Stomach (tissue), 8 donors: ENCODE measurements at regions not wholly inside any gene's neighbourhood (a gene's known extent, or its start where the extent isn't known, plus 50 kb on each side); places are given as distances from the start of the nearest gene placed in this dataset.

Experiments used
- DNase-seq, 2 donors: peaks; one replicate each; pipeline versions ENCODE4 v3.0.0 to v3.0.0-alpha.2; 2013 to 2019
- H3K27ac ChIP-seq, 5 donors: fragments of 200-600 bp in 4 of 5; sonication (generic) in 4 of 5; one replicate each; pipeline ENCODE4 v1.5.1; 2013 to 2019; ENCODE audit warnings: mild to moderate bottlenecking in 1 of 5, moderate library complexity in 1 of 5
- H3K27me3 ChIP-seq, 3 donors: fragments of 200-600 bp; sonication (generic); one replicate each; pipeline ENCODE4 v1.5.1; 2017 to 2019; ENCODE audit warnings: mixed run types in 1 of 3
- H3K36me3 ChIP-seq, 4 donors: fragments of 200-600 bp; sonication (generic); 1 replicate in 3 of 4; 2 replicates in 1 of 4; pipeline ENCODE4 v1.5.1; 2016 to 2019
- H3K4me1 ChIP-seq, 4 donors: fragments of 200-600 bp; sonication (generic); one replicate each; pipeline ENCODE4 v1.5.1; 2016 to 2019
- H3K4me3 ChIP-seq, 4 donors: fragments of 200-600 bp; sonication (generic) in 3 of 4; one replicate each; pipeline ENCODE4 v1.5.1; 2016 to 2019; ENCODE audit warnings: mild to moderate bottlenecking in 1 of 4
- H3K9me3 ChIP-seq, 4 donors: fragments of 200-600 bp; sonication (generic); one replicate each; pipeline ENCODE4 v1.5.1; 2016 to 2019
- CTCF ChIP-seq, 7 experiments: fragments of 450-650 bp in 4 of 7; fragments of 200-600 bp in 3 of 7; sonication (generic) in 3 of 7; IDR thresholded peaks; one replicate each; pipeline ENCODE4 v1.5.1; 2016 to 2019; ENCODE audit warnings: antibody characterized with exemption in 7 of 7, control low read depth in 2 of 7, mild to moderate bottlenecking in 1 of 7
- EP300 ChIP-seq: sonication (generic); formaldehyde crosslinking; IDR thresholded peaks from one replicate; pipeline ENCODE4 v1.6.1; 2017; ENCODE audit warnings: antibody characterized with exemption
- POLR2A ChIP-seq, 4 donors: fragments of 450-650 bp; IDR thresholded peaks; one replicate each; pipeline ENCODE4 v1.6.1; 2016; ENCODE audit warnings: antibody characterized with exemption in 4 of 4, control low read depth in 2 of 4, mild to moderate bottlenecking in 1 of 4, moderate library complexity in 1 of 4
- POLR2AphosphoS5 ChIP-seq, 3 donors: sonication (generic); formaldehyde crosslinking; IDR thresholded peaks; one replicate each; pipeline ENCODE4 v1.6.1; 2016; ENCODE audit warnings: antibody characterized with exemption in 3 of 3
- WGBS, 5 donors: extraction: QIAGEN DNeasy Blood & Tissue Kit in 3 of 5; methylation state at CpG; one replicate each; pipeline versions ENCODE4 v1.1.5 to v1.1.7; 2013 to 2018; 5-methylcytosine and 5-hydroxymethylcytosine counted together
- intact Hi-C: fragments of 100-400 bp; cut with DNase I; formaldehyde crosslinking; loops from one replicate; pipeline ENCODE4 v1.15.1; 2023; ENCODE audit warnings: low total_unique reads
- donor health status: healthy with polysubstance abuse.
- donor health status: Bipolar disorder and iron deficiency.
- donor health status: healthy.

GRCh38 chr6:167572106-167572505, 247.2 kb downstream of the TTLL2 start:
- DNase-seq, result no peak
- Histone ChIP-seq H3K4me1 (peaks cover 0 to 11% (median 7%) of the 10 kb centered on the region in 4 donors), H3K9me3 (no peaks in the 10 kb centered on the region), H3K27me3 (no peaks in the 10 kb centered on the region), H3K36me3 (no peaks in the 10 kb centered on the region), H3K27ac (no peak overlapping the region), H3K4me3 (no peak overlapping the region)
- intact Hi-C loops, result no loop called here
- TF ChIP-seq POLR2A (IDR thresholded peaks at IDR 0.05), result no peak
- TF ChIP-seq CTCF (IDR thresholded peaks at IDR 0.05), result no peak
- no peak for TF ChIP-seq POLR2AphosphoS5 (IDR thresholded peaks at IDR 0.05)
- TF ChIP-seq EP300, result no peak
- WGBS, 5 donors, result 73 to 92% (median 84%) methylated on average over 6 to 10 of the region's 10 CpGs

- no peak for DNase-seq
- Histone ChIP-seq H3K27me3 (no peaks in the 10 kb centered on the region), H3K36me3 (no peaks in the 10 kb centered on the region), H3K4me1 (peaks cover 0 to 11% (median 3%) of the 10 kb centered on the region in 4 donors), H3K9me3 (no peaks in the 10 kb centered on the region), H3K27ac (peak overlapping the region in 1 of 5 donors; percentile 35), H3K4me3 (no peak overlapping the region)
- intact Hi-C loops, result no loop called here
- no peak for TF ChIP-seq POLR2AphosphoS5 (IDR thresholded peaks at IDR 0.05)
- TF ChIP-seq EP300, result no peak
- TF ChIP-seq POLR2A (IDR thresholded peaks at IDR 0.05), result no peak
- no peak for TF ChIP-seq CTCF (IDR thresholded peaks at IDR 0.05)
- WGBS, 5 donors, result 56 to 78% (median 70%) methylated on average over 13 of the region's 13 CpGs
These were observed 248.0 kb downstream of the TTLL2 start for GRCh38 chr6:167572841-167573271.

GRCh38 chr6:167573461-167574215, 248.8 kb downstream of the TTLL2 start:
- peaks cover 0 to 11% (median 3%) of the 10 kb centered on the region in 4 donors for H3K4me1 ChIP-seq
- no peak for TF ChIP-seq EP300
- no peak for TF ChIP-seq POLR2AphosphoS5 (IDR thresholded peaks at IDR 0.05)
- TF ChIP-seq CTCF (IDR thresholded peaks at IDR 0.05), result no peak
- TF ChIP-seq POLR2A (IDR thresholded peaks at IDR 0.05), result no peak
- peak overlapping the region in 1 of 5 donors; percentile 35 for H3K27ac ChIP-seq
- H3K36me3 ChIP-seq, result no peaks in the 10 kb centered on the region
- intact Hi-C loops, result no loop called here
- H3K4me3 ChIP-seq, result no peak overlapping the region
- peak in 1 of 2 donors; percentile 75 for DNase-seq
- no peaks in the 10 kb centered on the region for H3K9me3 ChIP-seq
- no peaks in the 10 kb centered on the region for H3K27me3 ChIP-seq
- WGBS, 5 donors, result 57 to 63% (median 61%) methylated on average over 11 to 16 of the region's 16 CpGs

- TF ChIP-seq EP300, result no peak
- TF ChIP-seq CTCF (IDR thresholded peaks at IDR 0.05), result no peak
- TF ChIP-seq POLR2A (IDR thresholded peaks at IDR 0.05), result no peak
- no peak for TF ChIP-seq POLR2AphosphoS5 (IDR thresholded peaks at IDR 0.05)
- Histone ChIP-seq H3K36me3 (no peaks in the 10 kb centered on the region), H3K27me3 (no peaks in the 10 kb centered on the region), H3K4me1 (peaks cover 0 to 11% (median 3%) of the 10 kb centered on the region in 4 donors), H3K27ac (no peak overlapping the region), H3K9me3 (no peaks in the 10 kb centered on the region), H3K4me3 (no peak overlapping the region)
- whole genome bisulfite sequencing, 5 donors, result 77 to 86% (median 85%) methylated on average over 24 to 29 of the region's 29 CpGs
- DNase-seq, result no peak
- intact Hi-C loops, result no loop called here
These were observed 249.7 kb downstream of the TTLL2 start for GRCh38 chr6:167574431-167575151.
